Endothelial cell (in vitro differentiated cells): ENCODE measurements at regions not wholly inside any gene's neighbourhood (a gene's known extent, or its start where the extent isn't known, plus 50 kb on each side); places are given as distances from the start of the nearest gene placed in this dataset.
"Not testable (repeated sequence)": the region's sequence is repeated elsewhere in the genome, so short reads cannot be mapped to it uniquely, and the experiment has no call there.

Experiments used
- DNase-seq: peaks from one replicate; pipeline ENCODE4 v3.0.0; 2021; ENCODE audit warnings: low spot score
- H3K27ac Mint-ChIP-seq: one replicate; pipeline ENCODE4 v1.8.0; 2021; ENCODE audit warnings: mixed read lengths, inconsistent platforms; ENCODE audit not compliant: unreplicated experiment
- H3K27me3 Mint-ChIP-seq: one replicate; pipeline ENCODE4 v1.8.0; 2021; ENCODE audit warnings: mild to moderate bottlenecking, moderate library complexity, mixed read lengths, inconsistent platforms; ENCODE audit not compliant: unreplicated experiment
- H3K36me3 Mint-ChIP-seq: one replicate; pipeline ENCODE4 v1.8.0; 2021; ENCODE audit warnings: mild to moderate bottlenecking, low read depth, mixed read lengths, inconsistent platforms; ENCODE audit not compliant: unreplicated experiment
- H3K4me1 Mint-ChIP-seq: one replicate; pipeline ENCODE4 v1.8.0; 2021; ENCODE audit warnings: mild to moderate bottlenecking, mixed read lengths, inconsistent platforms; ENCODE audit not compliant: unreplicated experiment
- H3K4me3 Mint-ChIP-seq: one replicate; pipeline ENCODE4 v1.8.0; 2021; ENCODE audit warnings: mild to moderate bottlenecking, mixed read lengths, inconsistent platforms; ENCODE audit not compliant: unreplicated experiment
- H3K9me3 Mint-ChIP-seq: one replicate; pipeline ENCODE4 v1.8.0; 2021; ENCODE audit warnings: mixed read lengths, inconsistent platforms; ENCODE audit not compliant: unreplicated experiment
- CTCF ChIP-seq: fragments of 200-600 bp; sonication (generic); IDR thresholded peaks from one replicate; pipeline ENCODE4 v1.5.0; 2021; ENCODE audit warnings: antibody characterized with exemption; ENCODE audit not compliant: unreplicated experiment

GRCh38 chrX:45554736-45555135 lies 354.1 kb upstream of the DIPK2B start:
- Mint-ChIP-seq H3K4me3 (no peak overlapping the region), H3K27me3 (no peaks in the 10 kb centered on the region), H3K4me1 (no peaks in the 10 kb centered on the region), H3K9me3 (no peaks in the 10 kb centered on the region), H3K27ac (no peak overlapping the region), H3K36me3 (no peaks in the 10 kb centered on the region)
- TF ChIP-seq CTCF: no peak
- DNase-seq: no peak

- no peaks in the 10 kb centered on the region for H3K36me3 Mint-ChIP-seq
- H3K9me3 Mint-ChIP-seq: no peaks in the 10 kb centered on the region
- no peak for DNase-seq
- no peak for TF ChIP-seq CTCF
- no peaks in the 10 kb centered on the region for H3K27me3 Mint-ChIP-seq
- H3K4me1 Mint-ChIP-seq: no peaks in the 10 kb centered on the region
- H3K27ac Mint-ChIP-seq: no peak overlapping the region
- no peak overlapping the region for H3K4me3 Mint-ChIP-seq
Observed at GRCh38 chrX:45553417-45553816, 352.7 kb upstream of the DIPK2B start.

GRCh38 chrX:45546697-45547096 lies 346.0 kb upstream of the DIPK2B start:
- DNase-seq, H3K9me3 Mint-ChIP-seq, H3K36me3 Mint-ChIP-seq, H3K27ac Mint-ChIP-seq, H3K4me1 Mint-ChIP-seq, H3K27me3 Mint-ChIP-seq, H3K4me3 Mint-ChIP-seq: not testable (repeated sequence)

- TF ChIP-seq CTCF: no peak
- Mint-ChIP-seq H3K4me3 (no peak overlapping the region), H3K4me1 (no peaks in the 10 kb centered on the region), H3K36me3 (no peaks in the 10 kb centered on the region), H3K9me3 (no peaks in the 10 kb centered on the region), H3K27ac (no peak overlapping the region), H3K27me3 (peaks cover 1% of the 10 kb centered on the region)
- no peak for DNase-seq
Observed at GRCh38 chrX:45540181-45540580, 339.5 kb upstream of the DIPK2B start.

GRCh38 chrX:45537936-45538335 lies 337.3 kb upstream of the DIPK2B start:
- no peaks in the 10 kb centered on the region for H3K36me3 Mint-ChIP-seq
- TF ChIP-seq CTCF: no peak
- H3K27ac Mint-ChIP-seq: no peak overlapping the region
- H3K4me3 Mint-ChIP-seq: no peak overlapping the region
- peaks cover 1% of the 10 kb centered on the region for H3K27me3 Mint-ChIP-seq
- H3K4me1 Mint-ChIP-seq: no peaks in the 10 kb centered on the region
- H3K9me3 Mint-ChIP-seq: no peaks in the 10 kb centered on the region
- no peak for DNase-seq

- Mint-ChIP-seq H3K9me3 (no peaks in the 10 kb centered on the region), H3K27me3 (no peaks in the 10 kb centered on the region), H3K4me3 (no peak overlapping the region), H3K4me1 (peaks cover 5% of the 10 kb centered on the region), H3K27ac (no peak overlapping the region), H3K36me3 (no peaks in the 10 kb centered on the region)
- no peak for TF ChIP-seq CTCF
- no peak for DNase-seq
Observed at GRCh38 chrX:45527834-45528233, 327.2 kb upstream of the DIPK2B start.
